Epidermal melanocyte (primary cell): ENCODE measurements at regions not wholly inside any gene's neighbourhood (a gene's known extent, or its start where the extent isn't known, plus 50 kb on each side); places are given as distances from the start of the nearest gene placed in this dataset.

ENCODE experiments used
- DNase-seq: peaks from one replicate; pipeline ENCODE4 v3.0.0; 2011; ENCODE audit warnings: low spot score; ENCODE audit not compliant: insufficient read length

GRCh38 chr16:77660311-77660710 lies 62.0 kb upstream of the NUDT7 start:
- peak; percentile 27 for DNase-seq

GRCh38 chr16:77662246-77662645 lies 60.1 kb upstream of the NUDT7 start:
- DNase-seq = no peak

GRCh38 chr16:77663711-77664110 lies 58.6 kb upstream of the NUDT7 start:
- no peak for DNase-seq

GRCh38 chr16:77666771-77667170 lies 55.5 kb upstream of the NUDT7 start:
- no peak for DNase-seq

- DNase-seq = no peak
These were observed 54.1 kb upstream of the NUDT7 start for GRCh38 chr16:77668201-77668600.

- DNase-seq = no peak
These were observed 53.3 kb upstream of the NUDT7 start for GRCh38 chr16:77669057-77669456.
